SK-N-MC (cell line): ENCODE measurements at regions not wholly inside any gene's neighbourhood (a gene's known extent, or its start where the extent isn't known, plus 50 kb on each side); places are given as distances from the start of the nearest gene placed in this dataset.

Experiments
- DNase-seq: peaks from one replicate; pipeline ENCODE4 v3.0.0-alpha.2; 2011; ENCODE audit warnings: low read depth, low spot score
- H3K27ac ChIP-seq: fragments of 200-600 bp; sonication (generic); 2 replicates; pipeline ENCODE4 v1.5.1; 2016; ENCODE audit warnings: mixed run types
- H3K36me3 ChIP-seq: fragments of 200-600 bp; sonication (generic); 2 replicates; pipeline ENCODE4 v1.6.1; 2017; ENCODE audit warnings: antibody characterized with exemption, low read length, mixed read lengths; ENCODE audit not compliant: insufficient read depth
- H3K4me3 ChIP-seq: fragments of 200-600 bp; sonication (generic); 2 replicates; pipeline ENCODE4 v1.5.1; 2016
- H3K9ac ChIP-seq: fragments of 200-600 bp; sonication (generic); 2 replicates; pipeline ENCODE4 v1.8.0; 2017; ENCODE audit warnings: mixed run types, mixed read lengths; ENCODE audit not compliant: insufficient read length
- H3K9me3 ChIP-seq: fragments of 200-600 bp; sonication (generic); 2 replicates; pipeline ENCODE4 v1.6.1; 2017; ENCODE audit warnings: low read depth, mild to moderate bottlenecking, antibody characterized with exemption, low read length, moderate library complexity, mixed read lengths
- EZH2 ChIP-seq: fragments of 200-600 bp; sonication (generic); IDR thresholded peaks from one replicate; pipeline ENCODE4 v1.6.1; 2017; ENCODE audit warnings: antibody characterized with exemption
- FOXP2 ChIP-seq: optimal IDR thresholded peaks from 2 replicates; pipeline ENCODE3; 2011; ENCODE audit warnings: mild to moderate bottlenecking, moderate library complexity; ENCODE audit not compliant: insufficient read depth; ENCODE audit errors: extremely low read length, control extremely low read depth
- POLR2AphosphoS5 ChIP-seq: IDR thresholded peaks from 2 replicates; pipeline ENCODE4 v1.6.1; 2012; ENCODE audit warnings: mild to moderate bottlenecking, low read depth, low read length, borderline replicate concordance

- Histone ChIP-seq H3K9ac (no peak overlapping the region), H3K9me3 (no peaks in the 10 kb centered on the region), H3K36me3 (no peaks in the 10 kb centered on the region), H3K4me3 (no peak overlapping the region), H3K27ac (no peak overlapping the region)
- DNase-seq: no peak
- TF ChIP-seq FOXP2 (no peak), POLR2AphosphoS5 (no peak), EZH2 (no peak)
Observed at GRCh38 chr12:5260591-5261086, 171.3 kb upstream of the NTF3 start.

DNA sequence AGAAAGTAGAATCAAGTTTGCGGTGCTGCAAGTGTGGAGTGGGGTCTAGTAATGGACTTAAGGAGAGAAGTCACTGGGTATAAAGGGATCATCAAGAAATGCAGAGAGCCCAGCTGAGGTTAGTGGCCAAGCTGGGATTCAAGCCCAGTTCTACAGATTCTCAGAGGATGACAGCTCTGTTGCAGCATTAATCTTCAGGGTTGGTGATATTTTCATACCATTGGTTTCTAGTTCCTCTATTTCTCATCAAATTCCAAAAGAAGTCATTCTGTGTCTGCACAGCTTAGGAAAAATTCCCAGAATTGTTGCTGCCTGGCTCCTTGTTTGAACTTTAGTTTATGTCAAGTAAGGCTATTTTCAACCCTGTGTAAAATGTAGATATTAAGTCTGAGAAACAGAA, 169.5 kb upstream of the NTF3 start:
- Histone ChIP-seq H3K36me3 (no peaks in the 10 kb centered on the region), H3K4me3 (no peak overlapping the region), H3K27ac (no peak overlapping the region), H3K9ac (no peak overlapping the region), H3K9me3 (no peaks in the 10 kb centered on the region)
- TF ChIP-seq EZH2: no peak
- TF ChIP-seq POLR2AphosphoS5: no peak
- no peak for TF ChIP-seq FOXP2
- no peak for DNase-seq

DNA sequence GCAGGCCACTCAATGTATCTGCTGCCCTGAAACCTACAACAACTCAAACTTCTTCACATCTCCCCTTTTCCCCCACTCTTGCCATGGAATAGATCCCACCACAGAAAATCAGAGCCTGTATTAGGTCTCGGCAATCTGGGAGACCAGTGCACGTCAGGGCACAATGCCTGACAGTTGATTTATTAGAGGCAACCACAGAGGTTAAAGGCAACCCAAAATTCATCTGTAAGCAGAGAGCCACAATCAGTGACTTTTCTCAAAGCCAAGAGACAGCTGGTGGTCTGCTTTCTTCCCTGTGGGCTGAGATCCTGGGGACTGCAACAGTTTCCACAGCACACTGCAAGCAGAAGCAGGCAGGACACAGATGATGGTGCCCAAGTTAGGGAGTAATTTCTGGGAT, 169.0 kb upstream of the NTF3 start:
- Histone ChIP-seq H3K9me3 (no peaks in the 10 kb centered on the region), H3K4me3 (no peak overlapping the region), H3K27ac (no peak overlapping the region), H3K9ac (no peak overlapping the region), H3K36me3 (no peaks in the 10 kb centered on the region)
- no peak for DNase-seq
- TF ChIP-seq FOXP2 (no peak), EZH2 (no peak), POLR2AphosphoS5 (no peak)

DNA sequence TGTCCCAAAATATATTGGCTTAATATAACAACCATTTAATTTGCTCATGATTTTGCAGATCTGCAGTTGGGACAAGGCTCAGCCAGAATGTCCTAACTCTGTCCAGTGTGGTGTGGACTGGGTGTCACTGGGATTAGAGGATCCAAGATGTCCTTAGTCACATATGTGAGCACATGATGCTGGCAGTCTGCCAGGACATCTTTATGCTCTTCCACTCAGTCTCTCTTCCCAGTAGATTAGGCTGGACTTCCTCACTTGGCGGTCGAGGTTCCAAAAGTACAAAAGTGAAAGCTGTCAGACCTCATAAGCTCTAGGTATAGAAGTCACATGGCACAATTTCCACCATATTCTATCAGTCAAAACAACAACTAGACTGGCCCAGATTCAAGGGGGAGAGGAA, 167.9 kb upstream of the NTF3 start:
- no peaks in the 10 kb centered on the region for H3K36me3 ChIP-seq
- no peaks in the 10 kb centered on the region for H3K9me3 ChIP-seq
- no peak overlapping the region for H3K27ac ChIP-seq
- no peak overlapping the region for H3K4me3 ChIP-seq
- no peak for DNase-seq
- H3K9ac ChIP-seq: no peak overlapping the region
- TF ChIP-seq FOXP2: no peak

GRCh38 chr12:5267603-5268423, 164.1 kb upstream of the NTF3 start:
- no peak overlapping the region for H3K9ac ChIP-seq
- no peak overlapping the region for H3K27ac ChIP-seq
- no peaks in the 10 kb centered on the region for H3K36me3 ChIP-seq
- H3K4me3 ChIP-seq: no peak overlapping the region
- no peak for TF ChIP-seq POLR2AphosphoS5
- TF ChIP-seq FOXP2: no peak
- TF ChIP-seq EZH2: no peak
- no peaks in the 10 kb centered on the region for H3K9me3 ChIP-seq
- no peak for DNase-seq

- no peak overlapping the region for H3K4me3 ChIP-seq
- H3K27ac ChIP-seq: no peak overlapping the region
Observed at GRCh38 chr12:5268424-5269210, 163.3 kb upstream of the NTF3 start.

GRCh38 chr12:5269846-5270245, 162.1 kb upstream of the NTF3 start:
- no peak for DNase-seq

More at GRCh38 chr12:5268424-5269210, 163.3 kb upstream of the NTF3 start:
- DNase-seq: no peak
- no peaks in the 10 kb centered on the region for H3K36me3 ChIP-seq
- TF ChIP-seq FOXP2 (no peak), EZH2 (no peak), POLR2AphosphoS5 (no peak)
- no peak overlapping the region for H3K9ac ChIP-seq
- no peaks in the 10 kb centered on the region for H3K9me3 ChIP-seq

GRCh38 chr12:5272018-5272785, 159.7 kb upstream of the NTF3 start:
- Histone ChIP-seq H3K9ac (no peak overlapping the region), H3K4me3 (no peak overlapping the region)
- TF ChIP-seq FOXP2 (no peak), EZH2 (no peak), POLR2AphosphoS5 (no peak)

More at GRCh38 chr12:5269846-5270245, 162.1 kb upstream of the NTF3 start:
- Histone ChIP-seq H3K9ac (no peak overlapping the region), H3K36me3 (no peaks in the 10 kb centered on the region), H3K9me3 (no peaks in the 10 kb centered on the region), H3K27ac (no peak overlapping the region), H3K4me3 (no peak overlapping the region)
- TF ChIP-seq FOXP2 (no peak), EZH2 (no peak), POLR2AphosphoS5 (no peak)

More at GRCh38 chr12:5272018-5272785, 159.7 kb upstream of the NTF3 start:
- no peaks in the 10 kb centered on the region for H3K9me3 ChIP-seq
- H3K36me3 ChIP-seq: no peaks in the 10 kb centered on the region
- no peak for DNase-seq
- no peak overlapping the region for H3K27ac ChIP-seq
